ENCODE measurements at regions not wholly inside any gene's neighbourhood (a gene's known extent, or its start where the extent isn't known, plus 50 kb on each side); places are given as distances from the start of the nearest gene placed in this dataset.
"Not testable (repeated sequence)": the region's sequence is repeated elsewhere in the genome, so short reads cannot be mapped to it uniquely, and the experiment has no call there.

DNA sequence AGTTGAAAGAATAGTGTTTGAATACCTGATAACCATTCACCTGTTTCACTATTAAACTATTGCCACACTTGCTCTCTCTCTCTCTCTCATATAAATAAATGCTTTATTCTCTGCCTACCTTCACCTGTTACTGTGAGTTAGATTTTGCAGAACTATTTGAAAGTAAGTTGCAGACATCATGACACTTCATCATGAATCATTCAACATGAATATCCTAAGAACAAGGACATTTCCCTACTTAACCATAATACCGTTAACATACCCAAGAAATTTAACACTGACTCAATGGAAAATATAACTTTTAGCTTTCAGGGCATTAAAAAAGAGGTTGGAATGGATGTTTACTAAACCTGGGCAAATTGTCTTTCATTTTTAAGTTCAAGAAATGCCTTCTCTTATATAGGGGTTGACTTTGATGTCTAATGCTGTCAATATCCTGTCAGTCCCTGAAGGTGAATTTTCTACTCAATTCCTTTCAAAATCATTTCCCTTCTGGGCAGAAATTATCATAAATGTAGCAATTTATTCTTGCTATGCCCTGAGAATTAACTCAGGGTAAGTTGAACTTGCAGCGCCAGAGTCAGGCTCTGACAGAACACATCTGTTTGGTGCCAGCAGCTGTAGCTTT, 582.6 kb upstream of the TLE4 start:
- no peak for DNase-seq

DNA sequence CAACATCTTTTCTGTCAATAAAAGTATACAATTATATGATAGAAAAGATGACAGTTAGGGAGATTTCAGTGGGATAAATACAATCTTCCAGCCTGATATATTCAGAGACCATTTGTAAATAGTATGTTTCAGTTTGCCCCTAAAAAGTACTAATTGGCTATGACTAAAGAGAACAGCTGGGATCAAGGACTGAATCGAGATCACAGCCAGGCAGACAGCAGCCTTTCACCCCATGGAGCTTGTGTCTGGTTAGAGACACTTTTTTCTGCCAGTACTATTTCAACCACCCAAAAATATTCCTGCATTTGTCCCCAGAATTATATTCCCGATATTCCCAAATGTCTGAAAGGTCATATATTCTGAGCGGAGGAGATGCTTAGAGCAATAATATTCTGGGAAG, 577.3 kb upstream of the TLE4 start:
- DNase-seq = no peak

DNA sequence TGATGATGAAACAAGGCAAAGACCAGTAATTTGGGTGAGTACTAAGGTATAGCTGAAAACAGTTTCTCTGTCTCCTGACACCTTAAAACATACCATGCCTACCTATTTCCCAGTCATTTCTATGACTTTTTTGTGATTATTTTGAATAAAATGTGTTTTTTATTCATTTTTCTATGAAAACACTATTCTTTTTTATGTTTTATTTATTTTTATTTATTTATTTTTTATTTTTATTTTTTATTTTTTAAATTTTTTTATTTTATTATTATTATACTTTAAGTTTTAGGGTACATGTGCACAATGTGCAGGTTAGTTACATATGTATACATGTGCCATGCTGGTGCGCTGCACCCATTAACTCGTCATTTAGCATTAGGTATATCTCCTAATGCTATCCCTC, 576.8 kb upstream of the TLE4 start:
- not testable (repeated sequence) for DNase-seq

DNA sequence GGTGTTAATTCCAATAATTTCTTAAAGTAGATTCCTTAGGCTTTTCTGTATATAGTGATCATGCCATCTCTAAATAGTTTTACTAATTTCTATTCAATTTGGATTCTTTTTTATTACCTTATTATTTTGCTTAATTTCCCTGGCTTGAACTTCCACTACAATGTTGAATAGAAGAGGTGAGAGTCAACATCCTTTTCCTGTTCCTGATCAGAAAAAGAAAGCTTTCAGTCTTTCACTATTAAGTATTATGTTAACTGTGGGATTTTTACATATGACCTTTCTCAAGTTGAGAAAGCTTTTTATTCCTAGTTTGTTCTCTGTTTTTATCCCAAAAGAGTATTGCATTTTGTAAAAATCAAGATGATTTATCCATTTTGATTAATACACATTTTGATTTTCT, 574.5 kb upstream of the TLE4 start:
- DNase-seq = no peak

DNA sequence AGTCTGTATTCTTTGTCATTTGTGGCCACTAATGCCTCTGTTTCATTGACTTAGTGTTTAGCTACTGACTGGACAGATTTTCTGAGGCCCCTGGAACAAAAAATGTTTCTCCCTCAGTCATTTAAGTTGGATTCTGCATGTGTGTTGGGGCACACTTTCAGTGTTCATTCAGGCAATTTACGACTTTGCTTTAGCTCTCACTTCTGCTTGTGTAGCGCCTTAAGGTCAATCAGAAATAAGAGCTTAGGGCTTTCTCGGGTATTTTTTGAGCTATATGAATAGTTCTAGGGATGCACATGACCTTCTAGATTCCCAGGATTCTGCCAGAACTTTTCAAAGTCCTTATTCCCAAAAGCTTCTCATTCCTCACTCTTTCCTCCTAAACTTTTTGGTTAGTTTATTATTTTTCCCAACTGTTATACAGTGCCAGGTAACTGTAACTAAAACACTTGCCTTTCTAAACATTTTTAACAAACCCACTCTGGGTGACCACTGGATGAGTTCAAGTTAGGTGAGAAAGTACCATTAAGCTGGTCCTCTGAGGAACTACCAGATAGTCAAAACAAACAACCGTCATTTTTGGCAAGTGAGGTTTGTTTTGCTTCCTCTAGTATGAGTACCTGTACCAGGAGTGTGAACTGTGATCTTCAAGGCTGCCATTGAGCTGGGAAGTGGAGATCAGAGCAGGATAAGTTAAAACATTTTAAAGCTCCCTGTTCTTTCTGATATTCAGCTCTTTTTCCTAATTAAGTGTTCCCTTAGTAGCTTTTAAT, 571.3 kb upstream of the TLE4 start:
- no peak for DNase-seq

DNA sequence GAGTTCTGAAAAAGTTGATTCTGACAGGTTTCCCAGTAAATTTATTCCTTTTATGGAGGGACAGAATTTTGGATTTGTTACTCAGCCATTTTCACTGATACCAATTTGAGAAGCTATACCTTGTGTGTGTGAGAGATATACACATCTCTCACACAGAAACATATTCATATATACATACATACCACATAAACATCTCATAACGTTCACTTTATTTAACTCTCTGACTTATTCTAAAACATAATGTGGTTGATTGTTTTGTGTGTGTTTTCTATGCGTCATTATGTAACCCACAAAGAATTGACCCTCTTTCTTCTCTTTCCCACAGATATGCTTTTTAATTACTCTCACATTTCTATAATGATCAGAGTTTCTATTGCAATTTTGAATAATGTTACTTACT, 570.8 kb upstream of the TLE4 start:
- no peak for DNase-seq

DNA sequence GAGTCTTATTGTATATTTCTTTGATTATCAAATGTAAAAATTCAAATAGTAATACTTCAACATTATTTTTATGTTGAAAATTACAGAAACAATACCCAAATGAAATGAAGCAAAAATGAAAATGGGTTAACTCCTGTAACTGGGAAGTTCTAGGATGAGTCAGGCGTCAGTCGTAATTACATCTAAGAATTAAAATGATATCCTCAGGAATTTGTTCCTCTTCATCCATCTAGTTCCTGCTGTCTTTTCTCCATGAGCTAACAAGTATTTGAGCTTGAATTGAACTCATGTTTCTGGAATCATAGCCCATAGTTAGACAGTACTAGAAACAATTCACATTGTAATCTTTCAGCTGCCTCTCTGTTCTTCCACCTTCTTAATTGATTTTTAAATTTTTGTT, 568.3 kb upstream of the TLE4 start:
- no peak for DNase-seq

DNA sequence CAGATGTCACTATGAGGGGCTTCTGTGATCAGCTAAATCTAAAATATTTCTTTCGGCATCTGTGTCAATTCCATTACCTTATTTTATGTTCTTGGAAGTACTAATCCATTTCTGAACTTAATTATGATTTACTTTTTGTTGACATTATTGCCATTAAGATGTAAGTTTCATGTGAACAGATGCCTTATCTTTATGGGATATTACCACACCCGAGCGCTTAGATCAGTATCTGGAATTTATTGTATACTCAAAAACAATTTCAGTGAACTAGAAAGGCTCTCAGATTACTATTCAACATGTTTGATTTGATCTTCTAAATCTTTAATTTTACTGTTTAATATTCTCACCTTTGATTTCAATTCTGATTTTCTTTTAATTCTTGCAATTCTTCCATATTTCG, 567.7 kb upstream of the TLE4 start:
- DNase-seq = no peak

DNA sequence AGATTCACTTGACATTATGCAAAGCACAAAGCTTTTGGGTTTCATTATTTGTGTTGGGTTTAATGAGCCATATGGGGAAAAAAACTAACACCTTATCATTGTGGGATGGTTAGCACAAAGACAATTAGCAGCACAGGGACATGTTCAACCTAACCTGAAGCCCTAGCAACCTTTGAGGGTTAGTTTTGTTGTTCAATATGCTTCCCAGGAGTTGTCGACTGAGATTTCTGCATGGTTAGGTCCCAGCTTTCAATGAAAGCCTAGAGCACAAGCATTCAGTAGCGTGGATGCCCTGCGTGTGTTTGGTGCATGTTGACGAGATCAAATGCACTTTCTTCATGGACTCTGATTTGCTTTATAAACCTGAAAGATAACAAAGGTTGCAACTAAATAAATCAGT, 565.2 kb upstream of the TLE4 start:
- no peak for DNase-seq

DNA sequence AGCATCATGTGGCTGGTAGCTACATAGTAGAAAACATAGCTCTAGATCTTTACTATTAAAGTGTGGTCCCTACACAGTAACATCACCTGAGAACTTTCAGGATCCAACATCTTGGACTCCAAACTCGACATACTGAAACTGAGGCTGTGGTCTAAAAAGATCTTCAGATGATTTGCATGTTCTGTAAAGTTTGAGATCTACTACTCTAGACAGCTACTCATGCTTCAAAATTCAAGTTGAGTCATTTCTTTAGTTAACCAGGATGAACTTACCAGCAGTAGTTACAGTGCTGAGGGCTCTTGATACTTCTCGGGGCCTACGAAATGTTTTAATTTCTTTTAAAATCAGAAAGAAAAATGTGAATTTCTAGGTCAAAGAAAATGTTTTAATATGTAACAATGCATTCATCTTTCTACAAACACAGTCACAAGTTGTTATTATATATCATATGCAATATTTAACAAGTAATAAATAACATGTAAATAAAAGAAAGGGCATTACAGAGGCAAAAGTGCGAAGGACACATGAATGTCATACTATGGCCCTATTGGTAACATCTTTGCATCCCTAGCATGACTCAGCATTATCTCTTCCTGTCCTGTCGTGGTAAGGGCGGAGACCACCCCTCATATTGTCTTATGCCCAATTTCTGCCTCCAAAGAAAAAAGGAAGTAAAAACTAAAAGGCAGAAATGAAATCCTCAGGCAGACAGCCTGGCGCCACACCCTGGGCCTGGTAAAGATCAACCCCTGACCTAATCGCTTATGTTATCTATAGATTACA, 563.9 kb upstream of the TLE4 start:
- no peak for DNase-seq

DNA sequence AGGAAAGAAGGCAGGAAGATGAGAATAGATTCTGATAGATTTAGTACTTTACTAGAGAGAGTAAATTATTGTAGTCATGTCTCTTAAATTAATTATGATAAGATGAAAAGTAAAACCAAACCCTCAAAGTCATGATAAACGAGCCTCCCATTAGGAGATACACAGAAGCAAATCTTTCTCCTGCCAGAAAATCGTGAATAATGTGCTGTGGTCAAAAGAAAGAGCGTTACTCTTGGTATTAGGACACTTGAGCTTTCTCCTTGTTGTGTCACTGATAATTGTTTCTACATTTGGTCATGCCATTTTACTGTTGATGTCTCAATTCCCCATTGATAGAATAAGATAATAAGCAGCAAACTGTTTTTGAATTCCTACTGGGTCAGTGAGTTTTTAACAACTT, 562.8 kb upstream of the TLE4 start:
- no peak for DNase-seq

DNA sequence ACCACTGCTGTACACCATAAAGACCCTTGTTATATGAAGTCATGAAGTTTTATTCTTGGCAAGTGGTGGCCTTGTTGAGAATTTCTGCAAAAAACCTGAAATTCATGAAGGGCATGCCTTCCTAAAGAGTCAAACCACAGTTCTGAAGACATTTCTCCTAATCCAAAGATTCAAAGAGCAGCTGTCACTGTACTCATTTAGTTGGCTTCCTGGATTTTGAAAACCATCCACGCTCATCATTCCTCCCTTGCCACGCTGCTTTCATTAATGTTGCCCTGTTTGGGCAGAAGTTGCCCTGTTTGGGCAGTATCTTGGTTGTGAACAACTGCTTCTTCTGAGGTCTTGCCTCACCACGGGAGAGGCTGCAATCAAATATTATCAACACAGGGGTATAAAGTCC, 560.3 kb upstream of the TLE4 start:
- no peak for DNase-seq

DNA sequence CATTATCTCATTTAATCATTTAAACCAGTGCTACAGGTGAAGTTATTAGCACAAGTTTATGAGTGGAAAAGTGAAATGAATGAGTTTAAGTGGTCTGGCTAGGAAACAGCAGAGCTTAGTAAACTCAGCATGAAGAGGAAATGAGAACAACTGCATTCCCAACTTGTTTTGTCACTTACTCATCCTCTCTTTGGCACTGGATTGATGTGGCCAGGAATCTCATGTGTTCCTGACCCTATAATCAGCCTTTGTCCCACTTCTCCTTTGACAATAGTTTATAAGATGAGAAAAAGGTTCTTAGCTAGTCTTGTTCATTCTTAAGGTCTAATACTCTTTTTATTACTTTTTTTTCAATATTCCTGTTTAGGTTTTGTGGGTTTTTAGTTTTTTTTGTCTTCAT, 559.2 kb upstream of the TLE4 start:
- DNase-seq = no peak

DNA sequence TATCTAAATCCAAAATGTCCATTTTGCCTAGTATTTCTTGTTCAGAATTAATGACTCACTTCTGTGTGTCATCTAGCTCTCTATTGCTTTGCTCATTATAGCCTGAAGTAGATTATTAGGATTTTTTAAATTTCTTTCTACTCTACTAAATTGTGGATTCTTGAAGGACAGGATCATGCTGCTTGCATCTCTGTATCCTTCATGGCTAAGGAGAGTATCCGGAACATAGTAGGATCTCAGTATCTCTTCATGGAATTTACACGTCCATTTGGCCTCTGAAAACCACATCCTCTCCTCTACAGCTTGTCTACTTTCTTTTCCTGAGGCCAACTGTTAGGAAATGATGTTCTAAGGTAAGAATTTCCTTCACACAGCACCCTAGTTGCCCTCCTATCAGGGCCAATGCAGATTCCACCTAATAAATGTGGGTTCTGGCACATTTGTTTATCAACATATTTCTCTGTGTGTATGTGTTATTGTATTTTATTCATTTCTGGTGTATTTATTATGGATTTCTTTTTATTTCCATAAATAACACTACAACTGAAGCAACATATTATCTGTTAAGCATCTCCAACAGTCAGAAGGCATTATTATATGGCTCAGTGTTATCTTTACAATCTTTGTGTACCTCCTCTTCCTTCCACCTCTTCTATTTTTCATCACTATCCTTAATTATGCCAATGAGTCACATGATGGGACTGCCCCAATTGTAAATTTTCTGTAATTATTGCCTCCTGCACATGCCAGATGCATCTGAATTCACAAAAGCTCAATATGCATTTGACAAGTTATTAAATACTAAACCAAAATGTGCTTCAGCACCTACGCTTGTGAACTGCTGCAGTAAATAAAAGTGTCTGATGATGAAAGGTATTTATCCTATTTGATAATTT, 557.8 kb upstream of the TLE4 start:
- DNase-seq = no peak

DNA sequence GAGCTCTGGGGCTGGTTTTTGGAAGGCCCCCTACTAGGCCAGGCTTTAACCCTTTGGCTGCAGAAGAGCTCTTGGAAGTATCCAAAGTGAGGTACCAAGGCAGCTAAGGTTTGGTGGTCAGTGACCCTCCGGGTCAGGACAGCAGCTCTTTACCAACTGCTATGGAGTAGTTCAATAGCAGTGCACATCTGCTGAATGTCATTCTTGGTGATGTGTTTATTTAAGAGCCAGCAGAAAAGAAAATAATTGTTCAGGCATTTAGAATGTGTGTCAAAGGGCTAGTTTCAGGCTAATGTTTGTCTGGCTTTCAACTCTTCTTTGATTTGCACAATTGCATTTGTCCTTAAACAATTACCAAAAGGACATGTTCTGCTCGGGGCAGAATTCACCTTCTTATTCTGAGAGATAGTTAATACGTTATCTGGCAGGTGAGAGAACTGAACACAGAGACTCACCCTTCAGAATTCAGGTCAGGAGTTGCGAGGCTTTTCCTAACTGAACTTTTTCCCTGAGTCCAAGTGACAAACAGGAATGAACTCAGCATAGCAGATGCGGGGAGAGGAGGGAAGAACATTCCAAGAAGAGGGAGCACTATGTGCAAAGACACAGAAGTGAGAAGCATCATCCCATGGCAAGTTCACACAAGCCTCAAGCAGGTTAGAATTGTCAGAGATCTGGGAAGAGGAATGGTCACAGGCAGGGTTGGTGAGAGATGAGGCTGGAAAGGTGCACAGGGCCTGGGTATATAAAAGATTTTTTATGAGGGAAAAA, 556.7 kb upstream of the TLE4 start:
- DNase-seq = no peak

DNA sequence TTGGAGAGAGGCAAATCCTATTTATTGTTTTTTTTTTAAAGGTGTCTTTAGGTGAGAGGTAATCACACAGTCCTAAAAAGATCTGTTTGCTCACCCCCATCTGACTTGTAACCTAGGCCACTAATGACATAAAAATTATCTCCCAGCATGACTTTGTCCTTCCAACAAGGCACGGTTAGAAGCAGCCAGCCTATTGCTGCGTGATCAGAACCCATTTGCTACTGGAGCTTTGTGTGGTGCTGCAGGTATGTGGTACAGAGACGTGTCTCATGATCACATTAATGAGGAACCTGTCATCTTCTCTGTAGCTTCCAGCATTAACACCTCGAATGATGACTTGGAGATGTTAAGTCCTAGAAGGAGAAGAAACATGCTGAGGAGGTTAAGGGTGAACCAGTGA, 555.8 kb upstream of the TLE4 start:
- no peak for DNase-seq

DNA sequence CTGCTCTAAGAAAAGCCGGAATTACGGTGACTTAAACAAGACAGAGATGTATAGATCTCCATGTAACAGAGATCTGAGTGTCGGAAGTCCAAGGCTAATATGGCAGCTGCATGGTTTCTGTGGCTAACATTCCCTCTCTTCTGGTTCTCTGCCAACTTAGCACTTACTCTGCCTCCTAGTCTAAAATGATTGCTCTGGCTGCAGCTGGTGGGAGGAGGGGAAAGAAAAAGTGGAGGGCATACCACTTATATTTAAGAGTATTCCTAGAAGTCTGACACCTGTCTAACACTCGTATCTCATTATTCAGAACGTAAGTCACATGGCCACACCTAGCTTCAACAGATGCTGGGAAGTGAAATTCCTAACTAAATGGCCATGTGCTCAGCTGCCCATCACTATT, 551.5 kb upstream of the TLE4 start:
- no peak for DNase-seq

DNA sequence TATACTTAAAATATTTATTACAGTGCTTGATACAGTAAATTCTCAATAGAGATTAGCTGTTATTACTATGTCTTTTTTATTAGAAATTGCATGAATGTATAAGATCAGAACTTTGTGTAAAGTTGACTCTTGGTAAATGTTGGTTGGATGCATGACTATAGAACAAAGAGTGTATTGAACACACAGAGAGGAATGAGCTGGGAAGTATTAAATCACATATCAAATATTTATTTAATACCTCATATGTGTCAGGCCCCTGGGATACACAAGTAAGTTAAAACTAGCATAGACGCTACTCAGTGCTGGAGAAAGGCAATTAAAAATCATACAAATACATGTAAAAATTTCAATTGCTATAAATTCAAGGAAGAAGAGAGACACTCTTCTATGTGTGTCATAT, 550.7 kb upstream of the TLE4 start:
- no peak for DNase-seq

DNA sequence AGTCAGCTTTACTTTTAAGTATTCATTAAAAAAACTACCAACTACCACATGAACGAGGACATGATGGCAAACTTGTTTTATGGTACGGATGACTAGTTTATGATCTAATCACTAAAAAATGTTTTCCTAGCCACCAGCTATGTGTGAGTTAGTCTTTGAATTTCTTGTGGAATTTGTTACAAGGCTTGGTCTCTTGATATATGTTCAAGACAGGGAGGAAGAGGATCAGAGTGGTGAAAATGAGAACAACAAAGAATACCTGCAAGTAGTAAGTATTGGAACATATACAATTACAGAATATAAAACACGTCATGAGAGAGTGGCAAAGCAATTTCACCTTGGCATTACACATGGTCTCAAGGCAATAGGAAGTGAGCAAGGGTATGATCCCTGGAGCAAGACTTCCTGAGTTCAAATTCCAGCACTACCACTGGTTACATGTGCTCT, 548.6 kb upstream of the TLE4 start:
- DNase-seq = no peak

DNA sequence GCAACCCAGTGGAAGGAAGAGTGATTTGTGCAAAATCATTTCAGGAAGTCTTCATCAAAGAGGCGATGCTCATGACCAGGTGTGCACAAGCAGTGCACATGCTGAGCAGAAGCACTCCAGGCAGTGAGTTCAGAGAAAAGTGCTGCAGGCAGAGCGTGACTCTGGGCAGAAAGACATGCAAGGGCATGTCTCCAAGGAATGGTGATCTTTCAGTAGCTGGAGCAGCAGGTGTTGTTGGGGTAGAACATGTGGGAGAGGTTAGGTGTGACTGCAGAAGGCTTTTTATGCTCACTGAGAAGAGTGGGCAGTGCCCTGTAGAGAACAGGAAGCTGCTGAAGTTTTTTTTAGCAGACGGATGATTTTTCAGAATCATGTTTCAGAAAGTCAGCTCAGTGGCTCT, 545.4 kb upstream of the TLE4 start:
- DNase-seq = no peak

DNA sequence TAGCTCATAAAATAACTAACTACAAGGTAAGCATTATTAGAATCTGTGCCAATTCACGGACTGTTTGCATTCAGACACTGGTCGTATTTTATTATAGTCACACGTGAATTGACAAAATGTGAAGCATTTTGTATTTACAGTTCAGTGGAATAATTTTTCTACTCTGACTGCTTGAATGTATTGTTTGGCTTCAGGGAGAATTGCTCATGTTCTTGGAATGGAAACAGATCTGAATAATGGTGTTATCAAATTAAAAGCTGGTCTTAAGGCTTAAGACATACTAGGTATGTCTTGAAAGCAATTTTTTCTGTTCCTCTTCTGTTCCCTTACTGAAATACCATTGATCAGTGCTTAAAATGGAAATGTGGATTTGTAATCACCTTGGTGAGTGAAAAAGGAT, 543.7 kb upstream of the TLE4 start:
- no peak for DNase-seq

DNA sequence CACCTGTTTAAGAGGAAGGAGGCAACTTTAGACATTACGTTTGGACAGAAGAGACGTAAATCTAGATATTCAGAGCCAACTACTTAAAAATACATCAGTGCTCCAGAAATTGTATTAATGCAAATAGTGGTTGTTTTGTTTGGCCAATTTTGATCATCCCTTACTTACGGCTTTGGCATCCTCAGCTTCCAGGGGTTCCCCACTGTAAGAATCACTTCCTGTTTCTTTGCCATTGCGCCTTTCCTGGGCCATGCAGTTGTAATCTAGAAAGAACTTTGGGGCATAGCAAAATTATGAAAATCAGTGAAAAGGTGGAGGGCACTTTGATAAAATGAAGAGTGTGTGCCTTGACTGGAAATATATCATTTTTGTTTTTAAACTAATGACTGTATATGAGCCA, 537.2 kb upstream of the TLE4 start:
- no peak for DNase-seq

All from CD4-positive, alpha-beta T cell treated with Interleukin-17A for 4 hours (primary cell).